Cardiac fibroblast (primary cell): ENCODE measurements at regions not wholly inside any gene's neighbourhood (a gene's known extent, or its start where the extent isn't known, plus 50 kb on each side); places are given as distances from the start of the nearest gene placed in this dataset.
"Not testable (repeated sequence)": the region's sequence is repeated elsewhere in the genome, so short reads cannot be mapped to it uniquely, and the experiment has no call there.

Experiments
- DNase-seq, 2 donors: peaks; one replicate each; pipeline versions ENCODE4 v3.0.0 to v3.0.0-alpha.2; 2010; ENCODE audit warnings: low read depth in 2 of 2
- H3K4me3 ChIP-seq, 2 donors: replicated peaks in 1 of 2; 1 replicate in 1 of 2; 2 replicates in 1 of 2; pipeline ENCODE4 v1.5.1; 2011; ENCODE audit warnings: low read depth in 2 of 2, low read length in 2 of 2, mild to moderate bottlenecking in 2 of 2, moderate library complexity in 1 of 2
- CTCF ChIP-seq: IDR thresholded peaks from one replicate; pipeline ENCODE4 v1.5.1; 2011; ENCODE audit warnings: low read depth, mild to moderate bottlenecking, low read length, inconsistent platforms

- no peak overlapping the region for H3K4me3 ChIP-seq
- no peak for TF ChIP-seq CTCF
- DNase-seq = peak in 1 of 2 donors; percentile 7
Measured at GRCh38 chr9:81317939-81318338, 371.4 kb downstream of the TLE1 start.

GRCh38 chr9:81317223-81317622 is 372.1 kb downstream of the TLE1 start:
- no peak for TF ChIP-seq CTCF
- no peak for DNase-seq
- no peak overlapping the region for H3K4me3 ChIP-seq

- H3K4me3 ChIP-seq = no peak overlapping the region
- no peak for DNase-seq
- TF ChIP-seq CTCF = no peak
Measured at GRCh38 chr9:81314490-81314889, 374.9 kb downstream of the TLE1 start.

GRCh38 chr9:81313877-81314276 is 375.5 kb downstream of the TLE1 start:
- DNase-seq = no peak
- TF ChIP-seq CTCF = no peak
- no peak overlapping the region for H3K4me3 ChIP-seq

- DNase-seq = peak in 1 of 2 donors; percentile 13
Measured at GRCh38 chr9:81312346-81312745, 377.0 kb downstream of the TLE1 start.

GRCh38 chr9:81308404-81308803 is 380.9 kb downstream of the TLE1 start:
- no peak for TF ChIP-seq CTCF
- no peak overlapping the region for H3K4me3 ChIP-seq
- no peak for DNase-seq

More at GRCh38 chr9:81312346-81312745, 377.0 kb downstream of the TLE1 start:
- H3K4me3 ChIP-seq = no peak overlapping the region
- TF ChIP-seq CTCF = no peak

- H3K4me3 ChIP-seq = not testable (repeated sequence)
Measured at GRCh38 chr9:81307791-81308190, 381.6 kb downstream of the TLE1 start.

More at GRCh38 chr9:81307791-81308190, 381.6 kb downstream of the TLE1 start:
- not testable (repeated sequence) for DNase-seq
